A549 (cell line): ENCODE measurements at regions not wholly inside any gene's neighbourhood (a gene's known extent, or its start where the extent isn't known, plus 50 kb on each side); places are given as distances from the start of the nearest gene placed in this dataset.

Experiments used
- BHLHE40 ChIP-seq: IDR thresholded peaks from 2 replicates; pipeline ENCODE4 v1.6.1; 2012; ENCODE audit warnings: low read depth, low read length, inconsistent platforms
- CEBPB ChIP-seq, 2 experiments: fragments of >200 bp in 1 of 2; sonication (Bioruptor Twin) in 1 of 2; formaldehyde crosslinking in 1 of 2; IDR thresholded peaks; 2 replicates each; pipeline ENCODE4 v1.6.1; 2012 to 2016
- CHD4 ChIP-seq: fragments of 200-600 bp; sonication (generic); IDR thresholded peaks from 2 replicates; pipeline ENCODE4 v1.6.1; 2016; ENCODE audit warnings: antibody characterized with exemption, mild to moderate bottlenecking, borderline replicate concordance
- EP300 ChIP-seq, 2 experiments: fragments of >200 bp; sonication (Bioruptor Twin); formaldehyde crosslinking; IDR thresholded peaks; 2 replicates in 1 of 2; 3 replicates in 1 of 2; pipeline ENCODE4 v1.6.1; 2016 to 2017
- MYC ChIP-seq: IDR thresholded peaks from 2 replicates; pipeline ENCODE4 v1.6.1; 2012; ENCODE audit warnings: mild to moderate bottlenecking, inconsistent platforms, low read length, improper control_type of control experiment, borderline replicate concordance
- PHF8 ChIP-seq: fragments of 200-600 bp; sonication (generic); IDR thresholded peaks from 2 replicates; pipeline ENCODE4 v1.6.1; 2016; ENCODE audit warnings: low read depth, mild to moderate bottlenecking, antibody characterized with exemption, moderate library complexity, borderline replicate concordance
- POLR2A ChIP-seq: IDR thresholded peaks from 2 replicates; pipeline ENCODE4 v1.6.1; 2012; ENCODE audit warnings: mild to moderate bottlenecking, low read length
- RCOR1 ChIP-seq: fragments of 150-350 bp; IDR thresholded peaks from 2 replicates; pipeline ENCODE4 v1.6.1; 2014; ENCODE audit warnings: antibody characterized with exemption, low read length, low read depth
- TF ChIP-seq, protein P1 (sequence below): fragments of >200 bp; sonication (Bioruptor Twin); formaldehyde crosslinking; IDR thresholded peaks from 3 replicates; pipeline ENCODE4 v1.5.1; 2016
- TF ChIP-seq, protein P2 (sequence below): fragments of 150-350 bp; IDR thresholded peaks from 2 replicates; pipeline ENCODE4 v1.6.1; 2014; ENCODE audit warnings: low read depth, mild to moderate bottlenecking, low read length

DNA sequence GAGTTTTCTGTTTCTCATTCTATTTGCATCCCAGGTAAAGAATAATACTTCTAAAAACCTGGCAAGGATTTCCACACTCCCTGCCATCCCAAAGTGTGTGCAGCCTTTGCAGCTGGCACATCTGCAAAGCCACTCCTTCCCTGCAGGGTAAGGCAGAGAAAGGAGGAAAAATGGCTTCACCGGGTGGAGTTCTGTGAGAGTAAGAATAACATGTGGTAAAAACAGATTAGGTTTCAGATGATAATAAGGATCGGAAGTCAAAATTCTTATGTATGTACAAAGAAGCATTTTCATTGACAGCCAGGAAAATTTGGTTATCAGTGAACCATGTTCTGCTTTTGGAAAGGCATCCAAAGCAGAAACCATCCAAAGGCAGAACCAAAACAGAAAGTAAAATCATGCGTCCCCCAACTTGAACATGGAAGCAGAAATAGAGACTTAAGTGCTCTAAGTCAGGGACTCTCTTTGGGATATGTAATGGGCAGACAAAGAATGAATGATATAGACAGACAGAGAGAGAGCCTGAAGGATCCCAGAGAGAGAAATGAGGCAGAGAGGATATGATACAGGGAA is 192.6 kb upstream of the CCDC196 start:
- TF ChIP-seq CHD4 (no peak), MYC (no peak), CEBPB (IDR thresholded peaks at IDR 0.05) (no peak), RCOR1 (no peak), POLR2A (no peak), PHF8 (no peak), BHLHE40 (no peak), EP300 (IDR thresholded peaks at IDR 0.05) (no peak)
- TF ChIP-seq, protein P1, sequence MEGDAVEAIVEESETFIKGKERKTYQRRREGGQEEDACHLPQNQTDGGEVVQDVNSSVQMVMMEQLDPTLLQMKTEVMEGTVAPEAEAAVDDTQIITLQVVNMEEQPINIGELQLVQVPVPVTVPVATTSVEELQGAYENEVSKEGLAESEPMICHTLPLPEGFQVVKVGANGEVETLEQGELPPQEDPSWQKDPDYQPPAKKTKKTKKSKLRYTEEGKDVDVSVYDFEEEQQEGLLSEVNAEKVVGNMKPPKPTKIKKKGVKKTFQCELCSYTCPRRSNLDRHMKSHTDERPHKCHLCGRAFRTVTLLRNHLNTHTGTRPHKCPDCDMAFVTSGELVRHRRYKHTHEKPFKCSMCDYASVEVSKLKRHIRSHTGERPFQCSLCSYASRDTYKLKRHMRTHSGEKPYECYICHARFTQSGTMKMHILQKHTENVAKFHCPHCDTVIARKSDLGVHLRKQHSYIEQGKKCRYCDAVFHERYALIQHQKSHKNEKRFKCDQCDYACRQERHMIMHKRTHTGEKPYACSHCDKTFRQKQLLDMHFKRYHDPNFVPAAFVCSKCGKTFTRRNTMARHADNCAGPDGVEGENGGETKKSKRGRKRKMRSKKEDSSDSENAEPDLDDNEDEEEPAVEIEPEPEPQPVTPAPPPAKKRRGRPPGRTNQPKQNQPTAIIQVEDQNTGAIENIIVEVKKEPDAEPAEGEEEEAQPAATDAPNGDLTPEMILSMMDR: no peak
- TF ChIP-seq, protein P2, sequence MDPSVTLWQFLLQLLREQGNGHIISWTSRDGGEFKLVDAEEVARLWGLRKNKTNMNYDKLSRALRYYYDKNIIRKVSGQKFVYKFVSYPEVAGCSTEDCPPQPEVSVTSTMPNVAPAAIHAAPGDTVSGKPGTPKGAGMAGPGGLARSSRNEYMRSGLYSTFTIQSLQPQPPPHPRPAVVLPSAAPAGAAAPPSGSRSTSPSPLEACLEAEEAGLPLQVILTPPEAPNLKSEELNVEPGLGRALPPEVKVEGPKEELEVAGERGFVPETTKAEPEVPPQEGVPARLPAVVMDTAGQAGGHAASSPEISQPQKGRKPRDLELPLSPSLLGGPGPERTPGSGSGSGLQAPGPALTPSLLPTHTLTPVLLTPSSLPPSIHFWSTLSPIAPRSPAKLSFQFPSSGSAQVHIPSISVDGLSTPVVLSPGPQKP: no peak
